ENCODE measurements at regions not wholly inside any gene's neighbourhood (a gene's known extent, or its start where the extent isn't known, plus 50 kb on each side); places are given as distances from the start of the nearest gene placed in this dataset.

- H3K36me3 ChIP-seq, result no peaks in the 10 kb centered on the region
- DNase-seq (ENCODE audit: low spot score) (no peak), ATAC-seq (ENCODE audit: insufficient number of reproducible peaks, low FRiP score, low read depth) (no peak)
- no peaks in the 10 kb centered on the region for H3K4me1 ChIP-seq (ENCODE audit: control insufficient read depth in 1 of 2, low read depth in 2 of 2)
- no peaks in the 10 kb centered on the region for H3K9me3 ChIP-seq
- no peak overlapping the region for H3K4me3 ChIP-seq
- no peaks in the 10 kb centered on the region for H3K27me3 ChIP-seq (replicated peaks; ENCODE audit: insufficient read depth)
- TF ChIP-seq CTCF (IDR thresholded peaks at IDR 0.05), result no peak
- H3K27ac ChIP-seq, result no peak overlapping the region
Measured at GRCh38 chr4:134126955-134127354, 74.6 kb downstream of the PABPC4L start.

- Histone ChIP-seq H3K27me3 (replicated peaks; ENCODE audit: insufficient read depth) (no peaks in the 10 kb centered on the region), H3K36me3 (no peaks in the 10 kb centered on the region), H3K9me3 (no peaks in the 10 kb centered on the region), H3K4me1 (ENCODE audit: control insufficient read depth in 1 of 2, low read depth in 2 of 2) (no peaks in the 10 kb centered on the region), H3K4me3 (no peak overlapping the region), H3K27ac (no peak overlapping the region)
- no peak for DNase-seq (ENCODE audit: low spot score)
- no peak for ATAC-seq (ENCODE audit: insufficient number of reproducible peaks, low FRiP score, low read depth)
- TF ChIP-seq CTCF (IDR thresholded peaks at IDR 0.05), result no peak
Measured at GRCh38 chr4:134126000-134126560, 75.5 kb downstream of the PABPC4L start.

- Histone ChIP-seq H3K27me3 (replicated peaks; ENCODE audit: insufficient read depth) (no peaks in the 10 kb centered on the region), H3K9me3 (no peaks in the 10 kb centered on the region), H3K27ac (no peak overlapping the region), H3K4me1 (ENCODE audit: control insufficient read depth in 1 of 2, low read depth in 2 of 2) (no peaks in the 10 kb centered on the region), H3K4me3 (no peak overlapping the region), H3K36me3 (no peaks in the 10 kb centered on the region)
- ATAC-seq (ENCODE audit: insufficient number of reproducible peaks, low FRiP score, low read depth) (no peak), DNase-seq (ENCODE audit: low spot score) (no peak)
- no peak for TF ChIP-seq CTCF (IDR thresholded peaks at IDR 0.05)
Measured at GRCh38 chr4:134122903-134123302, 78.7 kb downstream of the PABPC4L start.

- Histone ChIP-seq H3K27ac (no peak overlapping the region), H3K36me3 (no peaks in the 10 kb centered on the region), H3K27me3 (replicated peaks; ENCODE audit: insufficient read depth) (no peaks in the 10 kb centered on the region), H3K4me3 (no peak overlapping the region), H3K9me3 (no peaks in the 10 kb centered on the region), H3K4me1 (ENCODE audit: control insufficient read depth in 1 of 2, low read depth in 2 of 2) (no peaks in the 10 kb centered on the region)
- no peak for TF ChIP-seq CTCF (IDR thresholded peaks at IDR 0.05)
- ATAC-seq (ENCODE audit: insufficient number of reproducible peaks, low FRiP score, low read depth) (no peak), DNase-seq (ENCODE audit: low spot score) (no peak)
Measured at GRCh38 chr4:134117392-134118183, 84.0 kb downstream of the PABPC4L start.

GRCh38 chr4:134089885-134090284 is 111.7 kb downstream of the PABPC4L start:
- Histone ChIP-seq H3K27ac (no peak overlapping the region), H3K27me3 (replicated peaks; ENCODE audit: insufficient read depth) (no peaks in the 10 kb centered on the region), H3K4me1 (ENCODE audit: control insufficient read depth in 1 of 2, low read depth in 2 of 2) (no peaks in the 10 kb centered on the region), H3K4me3 (no peak overlapping the region), H3K9me3 (no peaks in the 10 kb centered on the region), H3K36me3 (no peaks in the 10 kb centered on the region)
- TF ChIP-seq CTCF (IDR thresholded peaks at IDR 0.05), result no peak
- ATAC-seq (ENCODE audit: insufficient number of reproducible peaks, low FRiP score, low read depth) (no peak), DNase-seq (ENCODE audit: low spot score) (no peak)

Measured in thoracic aorta (tissue), 2 donors.